ENCODE measurements at regions not wholly inside any gene's neighbourhood (a gene's known extent, or its start where the extent isn't known, plus 50 kb on each side); places are given as distances from the start of the nearest gene placed in this dataset.
A peak's percentile ranks its signal among the peaks of the same experiment; 100 is the strongest.

- no peak for DNase-seq (ENCODE audit: low read depth in 1 of 2, low spot score in 1 of 2)
Observed at GRCh38 chr2:212871597-212871996, 279.8 kb downstream of the IKZF2 start.

- DNase-seq (ENCODE audit: low read depth in 1 of 2, low spot score in 1 of 2): no peak
Observed at GRCh38 chr2:212864186-212864585, 287.2 kb downstream of the IKZF2 start.

GRCh38 chr2:212863185-212863588 lies 288.2 kb downstream of the IKZF2 start:
- peak in 1 of 2 donors; percentile 3 for DNase-seq (ENCODE audit: low read depth in 1 of 2, low spot score in 1 of 2)

- no peak for DNase-seq (ENCODE audit: low read depth in 1 of 2, low spot score in 1 of 2)
Observed at GRCh38 chr2:212858496-212858895, 292.9 kb downstream of the IKZF2 start.

GRCh38 chr2:212854771-212855170 lies 296.6 kb downstream of the IKZF2 start:
- no peak for DNase-seq (ENCODE audit: low read depth in 1 of 2, low spot score in 1 of 2)

- DNase-seq (ENCODE audit: low read depth in 1 of 2, low spot score in 1 of 2): no peak
Observed at GRCh38 chr2:212854116-212854515, 297.3 kb downstream of the IKZF2 start.

- DNase-seq (ENCODE audit: low read depth in 1 of 2, low spot score in 1 of 2): no peak
Observed at GRCh38 chr2:212845941-212846340, 305.5 kb downstream of the IKZF2 start.

GRCh38 chr2:212843409-212844199 lies 305.0 kb upstream of the ERBB4 start:
- DNase-seq (ENCODE audit: low read depth in 1 of 2, low spot score in 1 of 2): no peak

GRCh38 chr2:212842544-212843185 lies 304.1 kb upstream of the ERBB4 start:
- DNase-seq (ENCODE audit: low read depth in 1 of 2, low spot score in 1 of 2): no peak

GRCh38 chr2:212841460-212841859 lies 302.9 kb upstream of the ERBB4 start:
- no peak for DNase-seq (ENCODE audit: low read depth in 1 of 2, low spot score in 1 of 2)

- DNase-seq (ENCODE audit: low read depth in 1 of 2, low spot score in 1 of 2): no peak
Observed at GRCh38 chr2:212832211-212833195, 293.9 kb upstream of the ERBB4 start.

- no peak for DNase-seq (ENCODE audit: low read depth in 1 of 2, low spot score in 1 of 2)
Observed at GRCh38 chr2:212831671-212832199, 293.1 kb upstream of the ERBB4 start.

- DNase-seq (ENCODE audit: low read depth in 1 of 2, low spot score in 1 of 2): no peak
Observed at GRCh38 chr2:212816267-212816666, 277.7 kb upstream of the ERBB4 start.

GRCh38 chr2:212815453-212815852 lies 276.9 kb upstream of the ERBB4 start:
- DNase-seq (ENCODE audit: low read depth in 1 of 2, low spot score in 1 of 2): no peak

GRCh38 chr2:212814941-212815340 lies 276.3 kb upstream of the ERBB4 start:
- DNase-seq (ENCODE audit: low read depth in 1 of 2, low spot score in 1 of 2): no peak

GRCh38 chr2:212811921-212812320 lies 273.3 kb upstream of the ERBB4 start:
- no peak for DNase-seq (ENCODE audit: low read depth in 1 of 2, low spot score in 1 of 2)

- no peak for DNase-seq (ENCODE audit: low read depth in 1 of 2, low spot score in 1 of 2)
Observed at GRCh38 chr2:212811036-212811805, 272.6 kb upstream of the ERBB4 start.

GRCh38 chr2:212797484-212798205 lies 259.0 kb upstream of the ERBB4 start:
- no peak for DNase-seq (ENCODE audit: low read depth in 1 of 2, low spot score in 1 of 2)

GRCh38 chr2:212794471-212794870 lies 255.9 kb upstream of the ERBB4 start:
- no peak for DNase-seq (ENCODE audit: low read depth in 1 of 2, low spot score in 1 of 2)

- DNase-seq (ENCODE audit: low read depth in 1 of 2, low spot score in 1 of 2): no peak
Observed at GRCh38 chr2:212791569-212791968, 253.0 kb upstream of the ERBB4 start.
